Uterus (tissue), 3 donors: ENCODE measurements at regions not wholly inside any gene's neighbourhood (a gene's known extent, or its start where the extent isn't known, plus 50 kb on each side); places are given as distances from the start of the nearest gene placed in this dataset.

Experiments
- DNase-seq, 2 donors: peaks; one replicate each; pipeline ENCODE4 v3.0.0-alpha.2; 2019 to 2020
- H3K27ac ChIP-seq, 2 donors: fragments of 200-600 bp; sonication (generic); 1 replicate in 1 of 2; 2 replicates in 1 of 2; pipeline ENCODE4 v1.5.1; 2016 to 2018
- H3K27me3 ChIP-seq, 2 donors: fragments of 200-600 bp; sonication (generic); one replicate each; pipeline ENCODE4 v1.5.1; 2018 to 2019; ENCODE audit warnings: control low read depth in 1 of 2
- H3K36me3 ChIP-seq, 2 donors: fragments of 200-600 bp; sonication (generic); one replicate each; pipeline ENCODE4 v1.5.1; 2019; ENCODE audit warnings: control low read depth in 1 of 2
- H3K4me1 ChIP-seq, 2 donors: fragments of 200-600 bp; sonication (generic); one replicate each; pipeline ENCODE4 v1.5.1; 2018 to 2019; ENCODE audit warnings: control low read depth in 1 of 2
- H3K4me3 ChIP-seq, 2 donors: fragments of 200-600 bp; sonication (generic); 1 replicate in 1 of 2; 2 replicates in 1 of 2; pipeline ENCODE4 v1.5.1; 2018 to 2019; ENCODE audit warnings: mild to moderate bottlenecking in 1 of 2
- H3K9me3 ChIP-seq, 2 donors: fragments of 200-600 bp; sonication (generic); one replicate each; pipeline ENCODE4 v1.5.1; 2019; ENCODE audit warnings: control low read depth in 1 of 2
- POLR2A ChIP-seq, 2 donors: fragments of 450-650 bp; IDR thresholded peaks; one replicate each; pipeline ENCODE4 v1.6.1; 2016; ENCODE audit warnings: antibody characterized with exemption in 2 of 2, mild to moderate bottlenecking in 1 of 2, moderate library complexity in 1 of 2
- intact Hi-C: fragments of 100-400 bp; cut with DNase I; formaldehyde crosslinking; loops from one replicate; pipeline ENCODE4 v1.15.1; 2023; ENCODE audit warnings: low total_unique reads
- TF ChIP-seq, protein P1 (sequence below), 4 experiments: fragments of 200-600 bp in 2 of 4; fragments of 450-650 bp in 2 of 4; sonication (generic) in 2 of 4; IDR thresholded peaks; one replicate each; pipeline ENCODE4 v1.5.1; 2016 to 2019; ENCODE audit warnings: antibody characterized with exemption in 4 of 4, mild to moderate bottlenecking in 2 of 4, moderate library complexity in 1 of 4
- donor health status: DM: yes; HTN: yes; CAD: no.

DNA sequence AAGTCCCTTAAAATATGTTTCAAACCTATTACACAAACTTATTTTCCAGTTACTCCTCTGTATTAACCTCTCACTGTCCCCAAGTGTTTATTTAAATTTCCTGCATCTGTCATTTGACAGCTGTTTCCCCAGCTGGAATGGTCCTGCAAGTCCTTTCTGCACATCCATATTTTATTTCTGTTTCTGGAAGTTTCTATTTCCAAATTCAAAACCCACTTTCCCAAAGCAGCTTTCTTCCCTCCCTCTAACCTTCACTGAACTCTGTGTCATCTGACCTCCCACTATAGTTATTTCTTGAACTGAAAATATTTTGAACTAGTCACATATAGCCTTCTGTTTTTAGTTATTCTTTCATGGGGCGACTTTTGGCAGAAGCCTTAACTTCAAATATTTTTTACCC lies 459.4 kb upstream of the MC4R start:
- intact Hi-C loops: no loop called here
- no peaks in the 10 kb centered on the region for H3K36me3 ChIP-seq
- TF ChIP-seq POLR2A (IDR thresholded peaks at IDR 0.05): no peak
- TF ChIP-seq, protein P1, sequence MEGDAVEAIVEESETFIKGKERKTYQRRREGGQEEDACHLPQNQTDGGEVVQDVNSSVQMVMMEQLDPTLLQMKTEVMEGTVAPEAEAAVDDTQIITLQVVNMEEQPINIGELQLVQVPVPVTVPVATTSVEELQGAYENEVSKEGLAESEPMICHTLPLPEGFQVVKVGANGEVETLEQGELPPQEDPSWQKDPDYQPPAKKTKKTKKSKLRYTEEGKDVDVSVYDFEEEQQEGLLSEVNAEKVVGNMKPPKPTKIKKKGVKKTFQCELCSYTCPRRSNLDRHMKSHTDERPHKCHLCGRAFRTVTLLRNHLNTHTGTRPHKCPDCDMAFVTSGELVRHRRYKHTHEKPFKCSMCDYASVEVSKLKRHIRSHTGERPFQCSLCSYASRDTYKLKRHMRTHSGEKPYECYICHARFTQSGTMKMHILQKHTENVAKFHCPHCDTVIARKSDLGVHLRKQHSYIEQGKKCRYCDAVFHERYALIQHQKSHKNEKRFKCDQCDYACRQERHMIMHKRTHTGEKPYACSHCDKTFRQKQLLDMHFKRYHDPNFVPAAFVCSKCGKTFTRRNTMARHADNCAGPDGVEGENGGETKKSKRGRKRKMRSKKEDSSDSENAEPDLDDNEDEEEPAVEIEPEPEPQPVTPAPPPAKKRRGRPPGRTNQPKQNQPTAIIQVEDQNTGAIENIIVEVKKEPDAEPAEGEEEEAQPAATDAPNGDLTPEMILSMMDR (IDR thresholded peaks at IDR 0.05): no peak
- DNase-seq: no peak
- H3K9me3 ChIP-seq: no peaks in the 10 kb centered on the region
- no peaks in the 10 kb centered on the region for H3K4me1 ChIP-seq
- H3K27me3 ChIP-seq: no peaks in the 10 kb centered on the region
- no peak overlapping the region for H3K4me3 ChIP-seq
- no peak overlapping the region for H3K27ac ChIP-seq

DNA sequence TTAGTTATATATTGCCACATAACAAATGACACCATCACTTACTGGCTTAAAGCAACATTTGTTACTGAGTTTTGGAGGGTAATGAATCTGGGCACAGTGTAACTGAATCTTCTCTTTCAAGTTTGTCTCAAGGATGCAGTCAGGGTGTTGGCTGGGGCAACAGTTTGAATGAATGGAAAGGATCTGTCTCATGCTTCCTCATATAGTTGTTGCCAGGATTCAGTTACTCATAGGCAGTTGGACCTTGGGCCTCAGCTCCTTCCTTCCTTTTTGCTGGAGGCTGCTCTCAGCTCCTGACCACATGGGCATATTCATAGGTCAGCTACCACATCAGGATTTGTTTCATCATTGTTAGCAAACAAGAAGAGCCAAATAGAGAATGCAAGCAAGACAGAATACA lies 466.1 kb upstream of the MC4R start:
- no peaks in the 10 kb centered on the region for H3K36me3 ChIP-seq
- no peak overlapping the region for H3K4me3 ChIP-seq
- H3K27ac ChIP-seq: no peak overlapping the region
- no peaks in the 10 kb centered on the region for H3K4me1 ChIP-seq
- no peaks in the 10 kb centered on the region for H3K9me3 ChIP-seq
- peak in 1 of 2 donors; percentile 17 for DNase-seq
- intact Hi-C loops: no loop called here
- H3K27me3 ChIP-seq: no peaks in the 10 kb centered on the region
- TF ChIP-seq POLR2A (IDR thresholded peaks at IDR 0.05): no peak
- TF ChIP-seq, protein P1 (IDR thresholded peaks at IDR 0.05): no peak

DNA sequence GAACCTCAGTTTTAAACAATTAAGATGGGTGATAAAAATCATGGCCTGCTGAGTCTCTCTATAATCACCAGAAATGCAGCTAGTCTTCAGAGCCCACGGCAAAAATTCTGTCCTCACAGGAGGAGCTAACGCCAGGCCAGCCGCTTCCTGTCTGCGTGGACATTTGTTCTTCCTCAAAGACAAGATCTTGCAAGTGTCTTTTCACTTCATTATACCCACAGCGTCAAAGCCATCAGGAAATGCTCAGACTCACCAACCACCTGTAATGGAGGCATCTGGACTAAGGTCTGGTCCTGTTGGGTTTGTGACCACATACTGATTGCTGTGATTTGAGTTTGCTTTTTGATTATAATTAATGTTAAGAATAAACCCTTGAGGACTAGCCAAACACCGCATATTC lies 473.8 kb upstream of the MC4R start:
- Histone ChIP-seq H3K36me3 (no peaks in the 10 kb centered on the region), H3K27ac (no peak overlapping the region), H3K4me3 (no peak overlapping the region), H3K27me3 (no peaks in the 10 kb centered on the region), H3K9me3 (no peaks in the 10 kb centered on the region), H3K4me1 (no peaks in the 10 kb centered on the region)
- intact Hi-C loops: no loop called here
- DNase-seq: no peak
- no peak for TF ChIP-seq POLR2A (IDR thresholded peaks at IDR 0.05)
- TF ChIP-seq, protein P1 (IDR thresholded peaks at IDR 0.05): no peak

DNA sequence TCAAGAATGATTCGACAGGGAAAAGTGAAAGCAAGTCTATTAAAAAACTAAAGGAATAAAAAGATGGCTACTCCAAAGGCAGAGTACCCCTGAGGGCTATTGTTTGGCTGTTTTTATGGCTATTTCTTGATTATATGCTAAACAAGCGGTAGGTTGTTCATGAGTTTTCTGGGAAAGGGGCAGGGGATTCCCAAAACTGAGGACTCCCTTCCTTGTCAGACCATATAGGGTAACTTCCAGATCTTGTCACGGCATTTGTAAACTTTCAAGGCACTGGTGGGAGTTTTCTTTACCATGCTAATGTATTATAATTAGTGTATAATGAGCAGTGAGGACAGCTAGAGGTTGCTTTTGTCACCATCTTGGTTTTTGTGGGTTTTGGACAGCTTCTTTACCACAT lies 474.9 kb upstream of the MC4R start:
- intact Hi-C loops: no loop called here
- H3K4me3 ChIP-seq: no peak overlapping the region
- no peaks in the 10 kb centered on the region for H3K36me3 ChIP-seq
- H3K9me3 ChIP-seq: no peaks in the 10 kb centered on the region
- H3K27ac ChIP-seq: no peak overlapping the region
- H3K4me1 ChIP-seq: no peaks in the 10 kb centered on the region
- no peak for DNase-seq
- no peaks in the 10 kb centered on the region for H3K27me3 ChIP-seq
- TF ChIP-seq POLR2A (IDR thresholded peaks at IDR 0.05): no peak
- TF ChIP-seq, protein P1 (IDR thresholded peaks at IDR 0.05): no peak

DNA sequence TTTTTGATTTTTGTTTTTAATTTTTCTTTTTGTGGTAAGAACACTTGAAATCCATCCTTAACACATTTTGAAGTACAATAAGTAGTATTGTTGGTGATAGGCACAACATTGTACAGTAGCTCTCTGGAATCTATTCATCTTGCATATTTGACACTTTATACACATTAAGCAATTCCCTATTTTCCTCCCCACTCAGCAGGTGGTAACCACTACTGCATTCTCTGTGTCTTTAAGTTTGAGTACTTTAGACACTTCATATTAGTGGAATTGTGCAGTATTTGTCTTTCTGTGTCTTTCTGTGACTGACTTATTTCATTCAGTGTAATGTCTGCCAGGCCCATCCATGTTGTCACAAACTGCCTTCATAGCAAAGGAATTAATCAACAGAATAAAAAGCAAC lies 471.7 kb upstream of the CDH20 start:
- Histone ChIP-seq H3K4me1 (no peaks in the 10 kb centered on the region), H3K27ac (no peak overlapping the region), H3K9me3 (no peaks in the 10 kb centered on the region), H3K27me3 (no peaks in the 10 kb centered on the region), H3K4me3 (no peak overlapping the region), H3K36me3 (no peaks in the 10 kb centered on the region)
- no peak for DNase-seq
- intact Hi-C loops: no loop called here
- TF ChIP-seq, protein P1 (IDR thresholded peaks at IDR 0.05): no peak
- TF ChIP-seq POLR2A (IDR thresholded peaks at IDR 0.05): no peak
